RWPE2 (cell line): ENCODE measurements at regions not wholly inside any gene's neighbourhood (a gene's known extent, or its start where the extent isn't known, plus 50 kb on each side); places are given as distances from the start of the nearest gene placed in this dataset.

ENCODE experiments used
- ATAC-seq: fragments of 200-7000 bp; cut with Tn5 transposase; 3 replicates; pipeline ENCODE4 v1.9.1; 2021; ENCODE audit warnings: low read depth
- DNase-seq: peaks from one replicate; pipeline ENCODE4 v3.0.0-alpha.2; 2020; ENCODE audit warnings: low spot score
- H3K27ac ChIP-seq: fragments of 450-650 bp; 2 replicates; pipeline ENCODE4 v1.5.1; 2017; ENCODE audit warnings: mild to moderate bottlenecking; ENCODE audit not compliant: poor library complexity, severe bottlenecking
- H3K27me3 ChIP-seq: fragments of 250-450 bp; sonication (Bioruptor Pico); 2 replicates; pipeline ENCODE4 v1.5.1; 2021; ENCODE audit warnings: mild to moderate bottlenecking, moderate library complexity; ENCODE audit not compliant: insufficient read depth, poor library complexity, severe bottlenecking
- H3K36me3 ChIP-seq: fragments of 250-450 bp; sonication (Bioruptor Pico); 2 replicates; pipeline ENCODE4 v1.5.1; 2020; ENCODE audit warnings: low read depth, mild to moderate bottlenecking, moderate library complexity
- H3K4me1 ChIP-seq: fragments of 250-450 bp; sonication (Bioruptor Pico); 2 replicates; pipeline ENCODE4 v1.5.1; 2021; ENCODE audit warnings: mild to moderate bottlenecking, moderate library complexity; ENCODE audit not compliant: insufficient read depth, poor library complexity, severe bottlenecking
- H3K4me3 ChIP-seq: fragments of 250-450 bp; sonication (Bioruptor Pico); 2 replicates; pipeline ENCODE4 v1.5.1; 2021; ENCODE audit warnings: mild to moderate bottlenecking, moderate library complexity; ENCODE audit not compliant: severe bottlenecking
- H3K9me3 ChIP-seq: fragments of 250-450 bp; sonication (Bioruptor Pico); 2 replicates; pipeline ENCODE4 v1.5.1; 2021; ENCODE audit warnings: mild to moderate bottlenecking, moderate library complexity; ENCODE audit not compliant: severe bottlenecking
- CTCF ChIP-seq: fragments of 450-650 bp; IDR thresholded peaks from one replicate; pipeline ENCODE4 v1.5.1; 2017; ENCODE audit warnings: mild to moderate bottlenecking, moderate library complexity; ENCODE audit not compliant: poor library complexity, severe bottlenecking

GRCh38 chr16:59330019-59330670 lies 596.0 kb upstream of the GOT2 start:
- Histone ChIP-seq H3K4me3 (no peak overlapping the region), H3K27ac (no peak overlapping the region), H3K27me3 (no peaks in the 10 kb centered on the region), H3K4me1 (no peaks in the 10 kb centered on the region), H3K36me3 (no peaks in the 10 kb centered on the region), H3K9me3 (no peaks in the 10 kb centered on the region)
- DNase-seq (no peak), ATAC-seq (no peak)
- TF ChIP-seq CTCF, result no peak

DNA sequence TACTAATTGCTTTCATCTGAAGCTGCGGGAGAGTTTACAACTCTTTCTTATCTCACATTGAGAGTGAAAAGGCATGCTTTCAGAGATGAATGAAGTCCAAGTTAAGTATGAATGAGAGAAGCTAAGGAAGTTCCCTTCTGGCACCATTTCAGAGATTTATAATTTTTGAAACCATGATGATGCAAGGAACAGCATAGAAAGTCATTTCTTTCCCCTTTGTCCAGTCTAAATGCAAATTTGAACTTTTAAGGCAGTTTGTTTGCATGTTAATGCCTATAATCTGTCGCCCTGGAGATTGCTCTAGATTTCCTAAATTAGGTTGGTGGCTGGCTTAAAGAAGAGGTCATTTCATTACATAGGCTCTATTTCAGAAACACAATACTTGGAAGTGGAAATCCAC lies 594.8 kb upstream of the GOT2 start:
- no peak for DNase-seq
- no peak for TF ChIP-seq CTCF
- Histone ChIP-seq H3K27me3 (no peaks in the 10 kb centered on the region), H3K36me3 (no peaks in the 10 kb centered on the region), H3K27ac (no peak overlapping the region), H3K4me3 (no peak overlapping the region), H3K9me3 (no peaks in the 10 kb centered on the region), H3K4me1 (no peaks in the 10 kb centered on the region)
- no peak for ATAC-seq

GRCh38 chr16:59327894-59328293 lies 593.8 kb upstream of the GOT2 start:
- no peaks in the 10 kb centered on the region for H3K36me3 ChIP-seq
- no peak for ATAC-seq
- no peaks in the 10 kb centered on the region for H3K4me1 ChIP-seq

DNA sequence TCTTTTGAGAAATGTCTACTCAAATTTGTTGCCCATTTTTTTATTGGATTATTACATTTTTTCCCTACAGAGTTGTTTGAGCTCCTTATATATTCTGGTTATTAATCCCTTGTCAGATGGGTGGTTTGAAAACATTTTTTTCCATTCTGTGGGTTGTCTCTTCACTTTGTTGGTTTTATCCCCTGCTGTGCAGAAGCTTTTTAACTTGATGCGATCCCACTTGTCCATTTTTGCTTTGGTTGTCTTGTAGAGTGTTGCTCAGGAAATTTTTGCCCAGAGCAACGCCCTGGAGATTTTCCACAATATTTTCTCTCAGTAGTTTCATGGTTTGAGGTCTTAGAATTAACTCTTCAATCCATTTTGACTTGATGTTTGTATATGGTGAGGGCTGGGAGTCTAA lies 592.8 kb upstream of the GOT2 start:
- Histone ChIP-seq H3K4me3 (no peak overlapping the region), H3K27me3 (no peaks in the 10 kb centered on the region), H3K4me1 (no peaks in the 10 kb centered on the region), H3K9me3 (no peaks in the 10 kb centered on the region), H3K27ac (no peak overlapping the region), H3K36me3 (no peaks in the 10 kb centered on the region)
- DNase-seq (no peak), ATAC-seq (no peak)
- no peak for TF ChIP-seq CTCF

More at GRCh38 chr16:59327894-59328293, 593.8 kb upstream of the GOT2 start:
- no peak for TF ChIP-seq CTCF
- Histone ChIP-seq H3K27ac (no peak overlapping the region), H3K9me3 (no peaks in the 10 kb centered on the region), H3K27me3 (no peaks in the 10 kb centered on the region), H3K4me3 (no peak overlapping the region)
- no peak for DNase-seq

DNA sequence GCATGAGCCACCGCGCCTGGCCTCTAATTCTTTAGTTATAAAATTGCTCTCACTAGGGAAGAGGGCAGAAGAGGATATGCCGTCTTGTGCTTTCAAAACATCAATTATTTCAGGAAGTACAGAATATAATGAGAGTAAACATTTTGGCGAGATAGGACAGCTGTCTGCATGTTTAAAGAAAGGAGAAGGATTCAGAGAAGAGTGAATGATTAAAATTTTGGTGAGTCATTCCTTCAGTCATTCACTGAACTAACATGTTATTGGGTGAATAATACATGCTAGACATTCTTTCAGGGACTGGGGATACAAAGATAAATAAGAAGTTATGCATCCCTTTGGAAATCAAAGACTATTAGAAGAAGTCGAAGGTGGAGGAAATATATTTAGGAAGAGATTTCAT lies 590.3 kb upstream of the GOT2 start:
- TF ChIP-seq CTCF, result no peak
- H3K36me3 ChIP-seq, result no peaks in the 10 kb centered on the region
- H3K4me3 ChIP-seq, result no peak overlapping the region
- DNase-seq (no peak), ATAC-seq (no peak)
- H3K27ac ChIP-seq, result no peak overlapping the region
- H3K27me3 ChIP-seq, result no peaks in the 10 kb centered on the region
- no peaks in the 10 kb centered on the region for H3K4me1 ChIP-seq
- H3K9me3 ChIP-seq, result peaks cover 2% of the 10 kb centered on the region
